HPDE6-E6E7 (cell line): ENCODE measurements at regions not wholly inside any gene's neighbourhood (a gene's known extent, or its start where the extent isn't known, plus 50 kb on each side); places are given as distances from the start of the nearest gene placed in this dataset.
"Not testable (repeated sequence)": the region's sequence is repeated elsewhere in the genome, so short reads cannot be mapped to it uniquely, and the experiment has no call there.

Source experiments
- DNase-seq: peaks from one replicate; pipeline ENCODE4 v3.0.0; 2011; ENCODE audit warnings: missing footprints; ENCODE audit errors: extremely low spot score

- DNase-seq: not testable (repeated sequence)
Observed at GRCh38 chr2:37806004-37806403, 119.1 kb upstream of the RMDN2 start.

- DNase-seq: no peak
Observed at GRCh38 chr2:37809525-37809924, 115.6 kb upstream of the RMDN2 start.

GRCh38 chr2:37809931-37810570, 115.0 kb upstream of the RMDN2 start:
- DNase-seq: no peak

- DNase-seq: no peak
Observed at GRCh38 chr2:37812414-37812813, 112.7 kb upstream of the RMDN2 start.

GRCh38 chr2:37812941-37813730, 112.0 kb upstream of the RMDN2 start:
- no peak for DNase-seq

GRCh38 chr2:37816036-37816435, 109.1 kb upstream of the RMDN2 start:
- DNase-seq: no peak

DNA sequence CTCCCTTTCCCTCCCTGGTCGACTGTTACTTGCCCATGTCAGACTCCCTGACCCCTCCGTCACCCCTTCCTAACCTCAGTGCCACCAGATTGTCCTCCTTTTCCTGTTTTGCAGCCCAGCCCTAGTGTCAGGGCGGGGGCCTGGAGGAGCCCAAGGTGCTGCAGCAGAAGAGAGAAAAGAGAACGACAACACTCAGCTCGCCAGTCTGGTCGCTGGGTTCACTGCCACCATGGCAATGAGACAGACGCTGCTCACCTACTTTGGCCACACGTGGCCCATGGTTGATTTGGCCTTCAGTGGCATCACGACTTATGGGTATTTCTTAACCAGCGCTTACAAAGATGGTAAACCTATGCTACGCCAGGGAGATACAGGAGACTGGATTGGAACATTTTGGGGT, 108.4 kb upstream of the RMDN2 start:
- no peak for DNase-seq

GRCh38 chr2:37819186-37819585, 105.9 kb upstream of the RMDN2 start:
- no peak for DNase-seq

DNA sequence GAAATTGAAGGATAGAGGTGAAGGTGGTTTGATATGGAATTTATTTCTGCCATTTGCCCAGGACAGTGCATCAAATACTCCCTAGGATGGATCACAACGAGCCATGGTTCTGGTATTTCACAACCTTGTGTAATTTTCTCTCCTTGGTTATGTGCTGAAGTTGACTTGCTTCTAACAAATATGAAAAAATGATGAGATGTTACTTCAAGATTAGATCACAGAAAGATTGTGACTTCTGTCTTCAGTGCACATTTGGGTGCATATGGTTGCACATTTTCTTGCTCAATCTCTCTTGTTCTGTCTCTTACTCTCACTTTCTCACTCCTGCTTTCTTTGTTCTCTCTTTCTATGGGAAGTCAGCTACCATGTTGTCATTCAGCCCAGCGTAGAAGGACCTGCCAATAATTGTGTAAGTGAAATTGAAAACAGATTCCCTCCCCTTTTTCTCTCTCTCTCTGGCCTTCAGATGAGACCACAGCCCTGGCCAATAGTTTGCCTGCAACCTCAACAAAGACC, 104.6 kb upstream of the RMDN2 start:
- DNase-seq: no peak

DNA sequence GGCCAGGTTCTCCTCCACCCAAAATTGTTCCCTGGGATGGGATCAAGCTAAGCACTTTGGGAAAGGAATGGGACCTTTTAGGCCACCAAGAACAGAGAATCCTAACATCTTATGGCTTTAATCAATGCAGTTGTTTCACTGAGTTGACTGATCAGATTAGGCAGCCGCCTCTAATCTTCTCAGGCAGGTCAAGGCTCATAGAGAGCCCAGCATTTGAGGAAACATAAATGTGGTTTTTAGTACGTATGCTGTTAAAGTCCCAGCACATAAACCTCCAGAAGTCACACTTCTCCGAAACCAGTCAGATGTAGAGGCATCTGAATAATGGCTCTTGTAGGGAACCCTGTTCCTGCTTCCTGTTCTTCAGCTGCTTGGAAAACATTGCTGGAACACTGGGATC, 99.5 kb upstream of the RMDN2 start:
- DNase-seq: no peak

DNA sequence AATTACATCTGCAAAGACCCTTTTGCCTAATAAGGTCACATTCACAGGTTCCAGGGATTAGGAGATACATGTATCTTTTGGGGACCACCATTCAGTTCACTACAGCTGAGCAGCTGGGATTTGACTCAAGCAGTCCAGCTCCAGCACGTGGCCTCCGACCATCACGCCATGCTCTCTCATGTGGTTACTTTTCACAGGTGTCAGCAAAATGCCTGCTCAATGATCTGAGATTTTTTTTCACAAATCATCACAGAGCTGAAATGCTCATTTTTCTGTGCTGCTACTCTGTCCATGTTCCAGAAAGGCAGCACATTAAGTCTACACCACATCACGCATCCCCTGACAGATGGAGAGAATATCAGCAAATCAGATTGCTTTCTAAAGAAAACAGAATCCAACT, 98.5 kb upstream of the RMDN2 start:
- DNase-seq: no peak

DNA sequence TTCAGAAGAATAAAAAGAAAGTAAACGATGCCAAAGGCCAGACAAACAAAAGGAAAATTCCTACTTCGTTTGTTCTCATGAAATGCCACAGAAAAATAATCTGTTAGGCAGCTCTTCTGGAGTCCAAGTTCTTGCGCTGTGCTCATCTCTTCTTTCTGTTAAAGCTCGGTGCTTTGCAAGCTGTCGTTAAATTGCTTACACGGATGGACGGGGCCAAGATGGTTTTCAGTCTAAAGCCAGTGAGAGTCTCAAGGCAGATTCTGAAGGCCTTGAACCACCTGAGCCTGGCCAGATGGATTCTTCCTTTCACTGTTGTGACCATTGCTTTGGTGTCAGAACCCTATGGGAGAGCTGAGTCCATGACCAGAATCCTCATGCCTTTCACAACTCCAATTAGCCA, 97.6 kb upstream of the RMDN2 start:
- DNase-seq: no peak

DNA sequence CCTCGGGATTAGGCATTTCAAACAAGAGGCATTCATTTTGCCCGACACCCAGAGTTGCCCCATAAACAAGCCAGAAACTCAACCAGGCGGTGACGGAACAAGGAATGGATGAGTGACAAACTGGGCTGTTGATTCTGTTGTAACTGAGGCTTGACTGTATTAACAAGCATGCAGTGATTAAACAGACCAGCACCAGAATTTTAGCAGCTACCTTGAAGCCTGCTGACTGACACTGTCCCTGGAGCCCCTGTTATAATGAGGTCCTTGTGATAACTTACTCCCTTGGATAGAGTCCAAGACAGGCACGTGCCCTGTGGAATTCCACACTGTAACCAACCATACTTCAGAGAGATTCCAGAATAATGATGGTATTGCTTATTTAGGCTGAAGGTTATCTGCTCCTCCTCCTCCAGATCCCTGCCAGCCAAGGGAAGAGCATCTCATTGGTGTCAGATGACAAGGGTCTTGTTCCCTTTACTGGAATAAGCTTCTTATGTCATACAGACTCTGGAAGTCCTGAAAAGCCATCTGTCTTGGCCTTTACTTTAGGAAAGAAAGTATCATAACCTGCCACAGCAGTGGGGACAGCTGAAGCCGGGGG, 97.1 kb upstream of the RMDN2 start:
- DNase-seq: no peak

GRCh38 chr2:37829202-37829601, 95.9 kb upstream of the RMDN2 start:
- peak; percentile 26 for DNase-seq

DNA sequence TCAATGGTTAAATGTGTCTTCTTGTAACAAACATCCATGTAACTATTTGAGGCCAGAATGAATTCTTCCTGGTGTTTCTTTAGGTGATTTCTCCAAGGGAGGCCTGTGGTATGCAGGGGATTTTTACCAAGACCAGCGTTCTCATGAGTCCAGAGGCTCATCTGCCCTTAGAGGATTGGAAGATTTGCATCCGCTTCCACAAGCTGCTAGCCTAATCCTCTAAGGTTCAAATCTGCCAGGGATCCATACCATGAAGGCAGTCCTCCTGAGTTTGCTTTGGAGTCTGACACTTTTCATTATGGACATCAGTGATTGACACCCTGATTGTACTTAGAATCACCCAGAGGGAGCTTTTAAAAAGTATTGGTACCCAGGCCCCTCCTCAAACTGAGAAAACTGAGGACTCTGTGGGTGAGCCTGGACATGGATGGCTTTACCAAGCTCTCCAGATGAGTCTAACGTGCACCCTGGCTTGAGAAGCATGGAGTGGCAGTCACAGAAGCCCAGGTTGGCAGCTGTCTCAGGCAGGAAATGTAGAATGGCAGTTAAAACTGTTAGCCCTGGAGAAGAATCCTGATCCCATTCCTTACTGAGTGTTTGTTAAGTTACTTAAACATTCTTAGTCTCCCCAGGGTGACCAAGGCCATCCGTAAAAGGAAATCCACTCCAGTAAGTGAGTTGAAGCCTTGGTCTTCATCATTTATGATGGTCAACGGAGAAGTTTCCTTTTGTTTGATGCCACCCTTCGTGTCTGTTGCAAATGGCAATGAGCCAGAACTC, 95.3 kb upstream of the RMDN2 start:
- DNase-seq: no peak

DNA sequence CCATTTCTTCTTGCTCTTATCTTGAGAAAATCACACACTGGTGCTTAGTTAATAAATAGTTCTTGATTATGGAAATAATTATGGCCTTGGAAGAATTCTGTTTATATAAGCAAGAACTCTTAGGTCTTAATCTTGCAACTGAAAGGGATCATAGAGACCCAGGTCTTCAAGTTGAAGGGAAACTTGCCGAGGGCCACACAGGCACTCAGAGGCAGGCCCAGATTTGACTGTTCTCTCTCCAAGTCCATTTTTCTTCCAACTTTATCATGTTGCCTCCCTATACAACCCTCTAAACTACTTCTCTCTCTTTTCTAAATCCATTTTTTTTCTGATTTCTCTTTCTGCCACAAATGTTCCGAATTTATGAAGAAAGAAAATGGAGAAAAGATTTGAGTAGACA, 94.5 kb upstream of the RMDN2 start:
- DNase-seq: no peak

- no peak for DNase-seq
Observed at GRCh38 chr2:37831081-37831780, 93.9 kb upstream of the RMDN2 start.

DNA sequence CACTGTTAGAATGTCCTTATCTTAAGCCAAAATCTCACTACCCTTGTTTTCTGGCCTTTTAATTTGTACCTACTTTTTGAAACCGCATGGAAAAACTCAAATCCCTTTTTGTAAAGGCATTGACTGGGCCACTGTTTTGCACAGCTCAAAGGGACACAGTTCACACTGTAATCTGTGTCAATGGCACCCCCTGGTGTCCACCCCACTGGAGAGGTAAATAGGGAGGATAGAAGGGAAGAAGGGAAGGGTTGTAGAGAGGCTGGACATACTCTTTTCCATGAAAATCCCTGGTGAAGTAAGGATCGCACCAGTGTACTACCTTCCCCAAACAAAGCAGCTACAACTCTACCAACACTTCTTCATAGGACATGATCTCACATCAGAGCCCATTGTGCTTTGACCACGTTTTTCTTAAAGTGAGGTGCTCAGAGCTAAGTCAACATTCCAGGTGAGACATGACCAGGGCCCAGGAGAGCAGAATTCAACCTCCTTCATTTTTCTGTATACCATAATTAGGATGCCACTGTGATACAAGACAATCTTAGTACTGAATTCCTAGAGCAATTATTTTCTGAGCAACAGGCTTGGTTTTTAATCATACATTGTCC, 92.4 kb upstream of the RMDN2 start:
- peak; percentile 77 for DNase-seq

- no peak for DNase-seq
Observed at GRCh38 chr2:37833423-37833822, 91.7 kb upstream of the RMDN2 start.

DNA sequence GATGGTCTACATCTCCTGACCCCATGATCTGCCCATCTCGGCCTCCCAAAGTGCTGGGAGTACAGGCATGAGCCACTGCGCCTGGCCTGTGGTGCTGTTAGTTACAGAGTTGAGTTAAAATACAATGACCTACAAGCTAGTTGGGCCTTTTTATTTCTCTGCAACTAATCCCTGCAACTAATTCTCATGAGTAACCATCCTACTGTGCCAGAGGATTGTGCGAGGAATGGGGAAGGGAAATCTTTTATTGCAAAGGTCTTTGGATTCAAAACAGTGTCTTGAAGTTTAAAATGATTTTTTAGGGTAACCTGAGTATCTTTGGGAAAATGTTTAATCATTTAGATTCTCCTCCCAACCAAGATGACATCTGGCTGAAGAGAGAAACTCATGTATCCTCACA, 88.8 kb upstream of the RMDN2 start:
- DNase-seq: no peak

DNA sequence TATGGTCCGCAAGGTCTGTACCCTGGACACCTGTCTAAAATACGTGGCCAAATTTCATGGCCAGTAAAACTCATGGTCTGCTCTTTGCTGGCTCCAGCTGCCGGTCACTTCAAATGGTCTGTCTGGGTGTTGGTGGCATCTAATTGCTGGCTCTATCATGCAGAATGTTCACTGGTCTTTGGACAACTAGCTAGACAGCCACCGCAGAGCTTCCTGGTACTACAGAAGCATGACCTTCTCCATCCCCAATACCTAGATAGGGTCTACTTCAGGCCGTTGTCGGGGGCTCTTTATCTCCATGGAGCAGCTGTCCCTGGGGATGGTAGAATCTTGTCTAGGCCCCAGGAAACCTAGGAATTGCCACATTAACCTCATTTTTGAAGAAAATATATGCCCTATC, 88.4 kb upstream of the RMDN2 start:
- no peak for DNase-seq
